ENCODE measurements at regions not wholly inside any gene's neighbourhood (a gene's known extent, or its start where the extent isn't known, plus 50 kb on each side); places are given as distances from the start of the nearest gene placed in this dataset.

GRCh38 chr5:74209571-74209970, 431.0 kb downstream of the ENC1 start:
- DNase-seq: no peak

GRCh38 chr5:74206579-74207550, 433.7 kb downstream of the ENC1 start:
- DNase-seq: no peak

DNA sequence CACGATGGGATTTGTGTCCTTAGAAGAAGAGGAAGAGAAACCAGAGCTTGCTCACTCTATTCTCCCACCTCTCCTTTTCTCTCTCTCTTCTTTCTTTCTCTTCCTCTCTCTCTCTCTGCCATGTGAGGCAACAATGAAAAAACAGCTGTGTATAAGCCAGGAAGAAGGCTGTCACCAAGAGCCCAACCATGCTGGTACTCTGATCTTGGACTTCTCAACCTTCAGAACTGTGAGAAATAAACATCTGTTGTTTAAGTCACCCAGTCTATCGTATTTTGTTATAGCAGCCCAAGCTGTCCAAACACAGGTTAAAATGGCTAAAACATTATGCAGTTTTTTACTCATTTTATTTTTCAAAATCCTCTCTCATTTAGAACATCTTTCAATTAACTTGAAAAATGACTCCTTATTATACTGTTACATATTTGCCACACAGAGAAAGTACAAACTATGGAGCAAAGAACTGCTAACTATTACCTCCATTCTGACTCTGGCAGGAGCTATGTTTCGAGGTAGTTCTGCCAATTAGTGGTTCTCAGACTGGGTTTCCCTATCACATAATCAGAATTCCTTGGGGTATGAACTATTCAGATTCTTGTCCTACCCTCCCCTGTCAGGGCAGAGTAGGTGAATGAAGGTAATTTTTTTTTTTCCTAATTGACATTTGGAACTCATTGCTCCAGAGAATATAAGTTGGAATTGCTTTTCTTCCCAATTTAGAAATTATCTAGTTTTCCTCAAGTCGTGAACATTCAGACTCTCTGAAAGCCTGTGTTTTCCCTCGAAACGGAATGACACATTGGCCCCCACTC, 434.6 kb downstream of the ENC1 start:
- peak in 1 of 3 donors; percentile 7 for DNase-seq

- peak; percentile 46 to 67 (median 64) for DNase-seq
These were observed 439.0 kb downstream of the ENC1 start for GRCh38 chr5:74201334-74202081.

- DNase-seq: no peak
These were observed 440.0 kb downstream of the ENC1 start for GRCh38 chr5:74200560-74200959.

- DNase-seq: no peak
These were observed 440.9 kb downstream of the ENC1 start for GRCh38 chr5:74199436-74200210.

GRCh38 chr5:74199005-74199404, 441.5 kb downstream of the ENC1 start:
- DNase-seq: peak in 2 of 3 donors; percentile 14 to 17

DNA sequence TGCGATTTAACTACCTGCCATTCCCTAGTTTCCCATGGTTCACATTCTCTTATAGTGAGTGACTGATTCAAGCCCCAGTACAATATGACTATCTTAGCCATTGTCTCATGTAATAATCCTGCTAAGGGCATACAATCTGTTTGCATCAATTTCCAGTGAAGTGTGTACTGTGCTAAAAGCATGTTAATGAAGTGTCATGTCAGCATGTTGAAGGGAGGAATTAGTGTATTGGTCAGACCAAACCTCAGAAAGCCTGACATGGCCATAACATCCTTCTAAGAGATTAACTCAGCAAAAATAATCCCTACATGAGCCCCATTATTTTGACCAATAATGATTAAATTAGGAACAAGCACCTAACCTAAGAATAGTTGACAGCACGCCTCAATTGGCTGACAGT, 442.4 kb downstream of the ENC1 start:
- no peak for DNase-seq

- DNase-seq: peak; percentile 54 to 60 (median 55)
These were observed 444.3 kb downstream of the ENC1 start for GRCh38 chr5:74196233-74196632.

DNA sequence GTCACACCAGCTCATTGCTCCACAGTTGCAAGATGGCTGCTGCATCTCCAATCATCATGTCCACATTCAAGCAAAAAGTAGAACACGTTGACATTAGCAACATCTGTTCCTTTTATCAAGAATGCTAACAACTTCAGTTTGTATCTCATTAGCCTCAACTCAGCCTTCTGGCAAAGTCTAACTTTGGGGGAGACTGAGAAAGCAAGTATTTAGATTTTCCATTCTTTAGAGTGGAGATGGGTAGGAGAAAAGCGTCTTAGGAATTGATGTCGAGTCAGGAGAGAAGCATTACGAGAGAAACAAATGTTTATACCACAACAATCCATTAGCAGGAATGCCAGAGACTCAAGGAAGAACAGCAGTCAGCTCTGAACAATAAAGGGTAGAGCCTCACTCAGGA, 446.3 kb downstream of the ENC1 start:
- no peak for DNase-seq

DNA sequence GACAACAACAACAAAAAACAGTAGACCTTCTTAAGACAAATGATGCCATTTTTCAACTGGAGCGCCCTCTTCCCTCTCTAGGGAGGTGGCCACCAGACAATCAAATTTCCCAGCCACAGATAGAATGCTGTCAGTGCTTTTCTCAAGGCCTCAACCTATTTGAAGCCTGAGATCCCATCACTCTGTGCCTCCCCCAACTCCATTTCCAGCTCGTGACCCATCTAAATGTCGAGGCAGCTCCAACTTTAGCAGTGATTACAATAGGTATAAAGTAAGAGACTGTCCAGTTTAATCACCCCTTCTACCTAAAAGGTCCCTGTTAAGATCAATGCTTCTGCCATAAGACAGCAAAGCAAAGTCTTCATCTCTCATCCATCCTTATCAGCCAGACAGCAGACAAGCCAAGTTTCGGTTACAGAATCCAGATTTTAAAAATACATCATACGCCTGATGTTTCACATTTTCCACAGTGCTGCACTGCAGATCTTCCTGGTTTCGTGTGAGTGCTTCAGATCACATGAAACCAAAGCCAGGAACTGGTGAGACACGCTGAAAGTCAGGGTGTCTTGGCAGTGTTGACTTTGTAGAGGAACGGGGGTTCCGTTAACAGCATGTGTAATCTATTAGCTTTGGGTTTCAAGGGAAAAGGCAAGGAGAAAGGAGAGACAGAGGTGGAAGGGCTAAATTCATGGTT, 447.8 kb downstream of the ENC1 start:
- DNase-seq: no peak

DNA sequence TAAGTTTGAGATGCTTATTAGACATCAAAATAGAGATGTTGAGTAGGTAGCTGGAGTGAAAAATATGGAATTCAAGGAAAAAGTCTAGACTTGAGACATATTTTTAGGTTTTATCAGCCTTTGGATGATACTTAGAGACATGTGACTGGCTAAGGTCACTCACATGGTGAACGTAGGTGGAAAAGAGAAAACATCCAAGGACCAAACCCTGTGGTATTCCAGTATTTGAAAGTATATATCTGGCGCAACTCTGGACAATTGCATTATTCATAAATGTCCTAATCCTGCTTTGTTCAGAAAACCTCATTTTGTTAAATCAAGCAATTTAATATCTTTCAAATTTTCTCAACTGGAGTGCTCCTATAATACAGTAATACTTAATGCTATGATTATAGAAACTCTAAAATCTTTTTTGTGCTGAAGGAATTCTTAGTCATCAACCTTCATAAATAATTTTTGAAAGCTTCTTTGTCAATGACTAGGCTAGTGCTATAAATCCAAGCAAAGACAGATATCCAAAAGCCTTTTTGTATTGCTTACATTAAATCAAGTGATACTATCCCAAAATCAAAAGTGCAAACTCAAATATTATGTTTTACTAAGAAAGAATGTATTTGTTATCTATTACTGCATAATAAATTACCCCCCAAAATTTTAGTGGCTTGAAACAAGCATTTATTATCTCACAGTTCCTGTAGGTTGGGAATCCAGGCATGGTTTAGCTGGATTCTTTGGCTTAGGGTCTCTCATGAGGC, 452.0 kb downstream of the ENC1 start:
- peak; percentile 18 to 60 (median 37) for DNase-seq

DNA sequence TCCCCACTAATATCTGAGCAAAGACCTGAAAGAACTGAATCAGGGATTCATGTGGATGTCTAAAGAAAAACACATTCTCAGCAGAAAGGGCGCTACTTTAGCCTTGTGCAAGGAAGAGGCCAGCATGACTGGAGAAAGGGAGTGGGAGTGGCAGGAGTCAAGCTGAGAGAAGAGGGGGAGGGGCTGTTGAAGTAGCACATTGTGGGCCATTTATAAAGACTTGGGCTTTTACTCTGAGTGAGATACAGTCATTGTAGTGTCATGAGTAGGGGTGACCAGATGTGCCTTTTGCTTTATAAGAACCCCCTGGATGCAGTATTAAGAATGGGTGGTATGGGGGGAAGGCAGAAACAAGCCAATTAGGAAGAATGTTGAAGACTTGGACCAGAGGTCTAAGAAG, 452.8 kb downstream of the ENC1 start:
- no peak for DNase-seq

DNA sequence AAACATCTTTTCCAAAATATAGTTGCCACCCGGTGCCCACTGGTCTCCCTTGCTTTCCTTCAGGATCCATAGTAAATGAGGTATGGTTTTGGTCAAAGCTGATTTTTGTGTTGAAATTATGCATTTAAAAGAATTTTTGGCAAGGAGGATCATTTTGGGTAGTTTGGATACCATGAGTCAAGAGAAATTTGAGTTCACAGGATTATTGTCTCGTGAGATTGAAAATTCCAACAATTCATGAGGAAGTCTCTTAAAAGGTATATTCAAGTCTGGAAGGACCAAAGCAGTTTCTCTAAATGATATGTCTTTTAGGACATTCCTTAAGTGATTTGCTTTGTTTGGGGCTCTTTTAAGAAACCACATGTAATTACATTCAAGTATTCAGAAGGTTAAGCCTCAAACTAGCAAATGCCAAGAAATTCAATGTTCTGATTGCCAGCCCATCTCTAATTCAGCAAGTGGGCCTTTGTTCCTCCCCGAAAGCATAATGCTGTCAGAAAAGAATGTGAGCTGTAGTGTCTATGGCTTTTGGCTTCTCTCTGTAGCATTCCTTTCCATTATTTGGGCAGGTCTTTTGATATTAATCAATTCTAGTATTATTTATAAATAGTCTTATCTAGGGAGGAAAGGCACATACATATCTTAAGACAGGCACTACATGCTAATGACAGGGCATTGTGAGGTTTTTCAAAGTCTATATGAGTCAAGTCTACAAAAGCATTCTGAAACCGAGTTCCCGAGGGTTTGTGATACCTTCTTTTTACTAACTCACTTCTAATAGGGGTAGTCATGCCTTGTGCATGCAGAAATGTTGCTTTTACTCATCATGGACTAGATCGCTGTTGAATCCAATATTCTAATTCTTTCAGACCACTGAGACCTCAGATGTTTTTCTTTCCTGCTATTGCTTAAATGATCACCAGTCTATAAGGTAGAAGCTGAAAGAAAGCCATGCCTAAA, 453.9 kb downstream of the ENC1 start:
- DNase-seq: no peak

DNA sequence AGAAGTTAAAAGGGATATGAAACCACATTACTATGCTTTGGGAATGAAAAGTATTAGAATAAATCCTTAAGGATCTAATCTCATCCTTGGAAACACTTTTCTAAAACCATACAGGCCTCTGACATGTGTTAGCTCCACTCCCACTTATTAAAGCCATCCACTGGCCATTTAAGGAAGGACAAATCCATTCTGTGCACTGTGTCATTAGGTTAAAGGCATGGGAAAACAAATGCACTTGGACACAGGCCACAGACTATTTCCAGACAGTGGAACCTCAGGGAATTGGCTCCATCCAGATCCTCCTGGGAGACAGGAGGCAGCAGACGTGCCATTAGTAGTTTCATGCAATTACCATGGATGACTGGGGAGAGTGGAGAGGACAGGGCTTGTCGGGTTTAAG, 454.9 kb downstream of the ENC1 start:
- no peak for DNase-seq

GRCh38 chr5:74184649-74185048, 455.9 kb downstream of the ENC1 start:
- no peak for DNase-seq

GRCh38 chr5:74183041-74183440, 457.5 kb downstream of the ENC1 start:
- DNase-seq: no peak

GRCh38 chr5:74182603-74183002, 457.9 kb downstream of the ENC1 start:
- no peak for DNase-seq

DNA sequence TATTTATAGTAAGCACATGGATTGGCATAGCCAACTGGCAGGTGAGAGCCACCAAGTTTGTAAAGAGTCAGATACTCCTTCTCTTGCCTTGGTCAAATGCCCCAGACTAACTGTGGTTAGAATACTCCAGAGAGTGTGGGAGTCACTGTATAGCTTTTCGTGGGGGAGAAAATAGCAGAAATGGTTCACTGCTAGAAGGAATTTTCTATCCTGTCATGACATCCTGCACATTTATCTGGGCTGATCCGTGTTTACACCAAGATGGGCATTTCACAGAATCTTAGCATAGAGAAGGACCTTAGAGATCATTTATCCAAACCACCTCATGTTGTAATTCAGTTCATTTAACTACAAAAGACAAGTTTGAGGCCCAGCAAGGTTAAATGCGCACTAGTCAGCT, 460.8 kb downstream of the ENC1 start:
- no peak for DNase-seq

DNA sequence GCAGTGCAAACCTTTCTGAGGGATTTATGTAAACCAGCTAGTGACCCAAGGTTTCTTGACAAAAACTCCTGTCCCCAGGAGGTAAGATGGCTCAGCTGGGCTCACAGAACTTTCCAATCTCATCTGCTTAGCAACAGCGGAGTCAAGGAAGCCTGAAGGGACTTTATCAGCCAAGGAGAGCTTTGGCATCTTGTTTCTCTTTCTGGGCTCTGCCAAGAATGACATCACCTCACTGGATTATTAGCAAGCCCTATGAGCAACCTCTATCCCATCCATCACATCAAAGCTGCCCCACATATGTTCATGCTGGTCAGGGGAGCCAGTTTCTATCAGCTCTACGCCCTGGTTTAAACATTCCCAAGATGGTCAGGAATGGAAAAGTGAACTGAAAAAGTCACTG, 461.3 kb downstream of the ENC1 start:
- no peak for DNase-seq
